GM13977 (cell line): ENCODE measurements at regions not wholly inside any gene's neighbourhood (a gene's known extent, or its start where the extent isn't known, plus 50 kb on each side); places are given as distances from the start of the nearest gene placed in this dataset.

ENCODE experiments used
- DNase-seq: peaks from one replicate; pipeline ENCODE4 v3.0.0; 2012; ENCODE audit warnings: low spot score
- CTCF ChIP-seq: IDR thresholded peaks from 2 replicates; pipeline ENCODE4 v1.5.1; 2012; ENCODE audit warnings: mild to moderate bottlenecking, control low read depth; ENCODE audit not compliant: insufficient read depth; ENCODE audit errors: extremely low read depth, missing control alignments
- in situ Hi-C: fragments of 300-500 bp; cut with MboI; formaldehyde crosslinking; loops from one replicate; pipeline ENCODE4 v1.12.0; 2022; ENCODE audit warnings: low sequenced_read_pairs, low pct_unique_long_range_greater_than_20kb, mixed read lengths, inconsistent platforms; ENCODE audit not compliant: unreplicated experiment

DNA sequence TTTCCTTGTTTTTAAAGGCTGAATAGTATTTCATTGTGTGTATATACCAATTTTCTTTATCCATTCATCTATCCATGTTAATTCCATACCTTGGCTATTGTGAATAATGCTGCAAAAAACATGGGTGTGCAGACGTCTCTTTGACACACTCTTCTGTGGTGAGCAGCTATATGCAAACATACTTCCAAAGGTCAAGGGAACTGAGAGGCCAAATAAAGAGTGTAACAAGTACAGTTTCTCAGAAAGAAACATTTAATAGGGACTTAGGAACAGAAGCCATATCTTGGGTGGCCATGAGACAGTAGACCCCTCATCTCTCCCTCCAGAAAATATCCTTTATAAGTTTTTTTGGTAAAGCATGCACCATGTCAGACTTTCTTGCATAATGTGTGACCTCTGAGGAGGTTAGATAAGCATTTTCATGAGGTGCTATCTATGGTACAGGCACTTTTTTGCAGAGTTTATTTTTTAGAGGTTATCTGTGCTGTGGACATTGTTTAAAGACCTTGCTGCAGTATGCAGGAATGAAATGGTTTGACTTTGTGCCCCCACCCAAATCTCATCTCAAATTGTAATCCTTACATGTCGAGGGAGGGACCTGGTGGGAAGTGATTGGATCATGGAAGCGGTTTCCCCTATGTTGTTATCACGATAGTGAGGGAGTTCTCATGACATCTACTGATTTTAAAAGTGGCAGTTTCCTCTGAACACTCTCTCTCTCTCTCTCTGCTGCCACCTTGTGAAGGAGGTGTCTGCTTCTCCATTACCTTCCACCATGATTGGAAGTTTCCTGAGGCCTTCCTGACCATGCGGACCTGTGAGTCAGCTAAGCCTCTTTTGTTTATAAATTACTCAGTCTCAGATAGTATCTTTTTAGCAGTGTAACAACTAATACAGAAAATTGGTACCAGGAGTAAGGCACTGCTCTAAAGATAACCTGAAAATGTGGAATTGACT is 1202.3 kb downstream of the GALC start:
- in situ Hi-C loops: no loop called here
- DNase-seq: no peak
- TF ChIP-seq CTCF: no peak

- in situ Hi-C loops: no loop called here
- no peak for TF ChIP-seq CTCF
- DNase-seq: no peak
Observed at GRCh38 chr14:86788224-86788623, 1204.8 kb downstream of the GALC start.

DNA sequence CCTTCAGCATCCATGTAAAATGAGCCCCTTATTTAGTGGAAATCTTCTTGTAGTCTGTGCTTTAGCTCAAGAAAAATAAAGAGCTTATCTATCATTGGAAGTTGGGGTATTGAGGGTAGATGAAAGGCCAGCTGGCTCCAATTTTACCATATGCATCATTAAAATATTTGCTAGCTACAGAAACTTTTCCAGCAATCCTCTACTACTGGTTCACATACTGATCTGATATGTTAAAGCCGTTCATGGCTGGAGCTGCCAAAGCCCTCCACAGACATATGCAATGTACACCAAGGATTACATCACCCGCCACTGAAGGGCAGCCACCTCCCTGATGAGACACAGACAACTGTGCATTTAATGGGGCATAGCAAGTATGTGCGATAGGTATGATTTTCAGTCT is 1205.3 kb downstream of the GALC start:
- no peak for DNase-seq
- no peak for TF ChIP-seq CTCF
- in situ Hi-C loops: no loop called here

DNA sequence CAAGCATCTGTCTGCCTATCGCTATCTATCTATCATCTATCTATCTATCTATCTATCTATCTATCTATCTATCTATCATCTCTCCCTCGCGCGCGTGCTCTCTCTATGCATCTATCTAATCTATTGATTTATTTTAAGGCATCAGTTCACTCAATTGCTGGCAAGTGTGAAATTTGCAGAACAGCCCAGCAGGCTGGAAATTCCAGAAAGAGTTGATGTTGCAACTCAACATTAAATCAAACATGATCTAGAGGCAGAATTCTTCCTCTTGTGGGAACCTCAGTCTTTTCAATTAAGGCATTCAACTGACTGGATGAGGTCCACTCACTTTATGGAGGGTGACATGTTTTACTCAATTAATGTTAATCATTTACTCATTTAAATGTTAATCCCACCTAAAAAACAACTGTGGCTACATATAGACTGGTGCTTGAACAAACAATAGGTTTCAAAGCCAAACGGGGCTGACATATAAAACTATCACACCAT is 1210.8 kb downstream of the GALC start:
- DNase-seq: no peak
- TF ChIP-seq CTCF: no peak
- in situ Hi-C loops: no loop called here

DNA sequence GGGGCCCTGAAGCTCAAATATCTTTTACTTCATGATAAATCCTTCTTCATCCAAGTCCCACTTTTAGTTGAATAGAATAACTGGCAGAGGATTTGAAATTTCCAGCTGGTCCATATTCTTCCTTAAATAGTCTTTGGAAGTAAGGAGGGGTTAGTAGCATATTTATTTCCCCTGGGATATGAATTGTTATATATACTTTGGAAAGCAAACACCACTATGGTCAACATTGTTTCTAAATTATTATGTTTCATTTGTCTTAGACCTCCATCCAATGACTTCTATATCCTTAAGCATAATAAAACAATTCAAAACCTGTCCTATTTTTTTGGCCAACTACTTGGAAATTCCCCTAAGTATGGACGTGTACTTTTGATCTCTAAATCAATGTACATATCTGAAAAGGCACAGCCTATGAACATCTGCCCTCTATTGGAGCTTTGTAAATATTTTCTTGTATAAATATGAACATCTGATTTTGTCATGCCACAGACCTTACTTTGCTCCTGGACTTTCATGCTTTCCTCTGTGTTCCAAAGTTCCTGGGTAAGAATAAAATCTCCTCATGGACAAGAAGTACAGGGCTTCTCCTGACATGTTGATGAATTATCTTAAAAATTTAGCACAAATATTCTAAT is 1212.0 kb downstream of the GALC start:
- in situ Hi-C loops: no loop called here
- TF ChIP-seq CTCF: no peak
- no peak for DNase-seq

DNA sequence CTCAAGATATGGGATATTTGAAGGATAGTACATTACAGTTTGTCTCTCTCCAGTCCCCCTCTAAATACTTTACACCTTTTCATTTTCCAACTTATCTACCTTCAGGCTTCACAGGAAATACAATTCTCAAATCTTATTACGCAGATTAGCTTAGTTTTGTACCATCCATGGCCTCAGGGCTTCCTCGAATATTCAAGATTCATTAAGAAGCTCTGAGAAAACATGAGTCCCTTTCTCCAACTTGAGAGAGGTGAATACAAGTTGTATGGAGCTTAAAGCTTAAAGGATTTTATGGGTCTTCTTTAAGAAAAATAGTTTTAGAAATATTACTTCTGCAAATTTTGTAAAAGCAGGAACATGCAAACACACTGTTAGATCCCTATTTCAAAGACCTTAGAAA is 1212.5 kb downstream of the GALC start:
- no peak for TF ChIP-seq CTCF
- in situ Hi-C loops: no loop called here
- no peak for DNase-seq
